GM12865 (cell line): ENCODE measurements at regions not wholly inside any gene's neighbourhood (a gene's known extent, or its start where the extent isn't known, plus 50 kb on each side); places are given as distances from the start of the nearest gene placed in this dataset.
"Not testable (repeated sequence)": the region's sequence is repeated elsewhere in the genome, so short reads cannot be mapped to it uniquely, and the experiment has no call there.

ENCODE experiments used
- DNase-seq: peaks from one replicate; pipeline ENCODE4 v3.0.0; 2010; ENCODE audit warnings: low read depth
- H3K4me3 ChIP-seq: 2 replicates; pipeline ENCODE4 v1.5.1; 2011; ENCODE audit warnings: mild to moderate bottlenecking, low read depth, low read length, control low read depth
- CTCF ChIP-seq: IDR thresholded peaks from 2 replicates; pipeline ENCODE4 v1.5.1; 2011; ENCODE audit warnings: low read length, control low read depth, low read depth, inconsistent platforms; ENCODE audit not compliant: insufficient read depth; ENCODE audit errors: missing control alignments

DNA sequence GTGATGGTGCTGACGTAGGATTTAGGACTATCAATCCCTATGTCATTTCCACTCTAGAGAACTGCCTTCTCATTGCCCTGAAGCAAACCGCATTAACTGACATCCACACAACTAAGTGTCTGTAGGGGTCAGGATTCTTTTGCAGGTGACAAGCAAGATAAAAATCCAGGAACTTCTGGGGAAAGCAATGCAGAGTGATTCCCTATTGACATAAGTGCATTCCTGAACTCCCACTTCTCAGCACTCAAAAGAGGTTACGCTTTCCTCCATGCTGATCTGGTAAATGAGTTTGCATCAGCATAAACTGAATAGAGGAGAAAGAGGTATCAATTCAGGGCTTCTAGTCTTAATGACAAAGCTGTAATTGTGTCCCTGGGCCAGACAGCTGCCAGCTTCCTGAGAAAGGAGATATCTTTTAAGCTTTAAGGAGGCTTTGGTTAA lies 224.6 kb upstream of the ISX start:
- H3K4me3 ChIP-seq = no peak overlapping the region
- TF ChIP-seq CTCF = no peak

DNA sequence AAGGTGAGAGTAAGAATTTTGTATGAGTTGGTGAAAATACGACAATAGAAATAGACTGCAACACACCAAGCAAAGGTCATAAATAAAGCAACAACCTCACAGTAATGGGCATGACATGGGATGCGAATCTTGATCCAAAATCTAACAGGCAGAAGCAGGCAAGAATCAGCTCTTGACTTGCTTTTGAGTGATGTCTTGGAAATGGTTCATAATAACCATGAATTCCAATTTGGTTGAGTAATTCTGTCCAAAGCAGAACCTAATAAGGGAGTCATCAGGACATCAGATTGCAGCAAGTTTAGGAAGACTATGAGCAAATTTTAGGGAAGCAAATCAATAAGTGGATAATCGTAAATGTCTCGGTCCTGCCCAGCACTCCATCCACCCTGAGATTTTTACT lies 224.0 kb upstream of the ISX start:
- TF ChIP-seq CTCF = no peak
- H3K4me3 ChIP-seq = no peak overlapping the region
- DNase-seq = no peak

More for the DNA sequence above, 224.6 kb upstream of the ISX start:
- DNase-seq = no peak

GRCh38 chr22:34842630-34843029 lies 223.3 kb upstream of the ISX start:
- no peak overlapping the region for H3K4me3 ChIP-seq
- TF ChIP-seq CTCF = no peak
- DNase-seq = no peak

GRCh38 chr22:34843743-34844142 lies 222.2 kb upstream of the ISX start:
- DNase-seq, H3K4me3 ChIP-seq: not testable (repeated sequence)

DNA sequence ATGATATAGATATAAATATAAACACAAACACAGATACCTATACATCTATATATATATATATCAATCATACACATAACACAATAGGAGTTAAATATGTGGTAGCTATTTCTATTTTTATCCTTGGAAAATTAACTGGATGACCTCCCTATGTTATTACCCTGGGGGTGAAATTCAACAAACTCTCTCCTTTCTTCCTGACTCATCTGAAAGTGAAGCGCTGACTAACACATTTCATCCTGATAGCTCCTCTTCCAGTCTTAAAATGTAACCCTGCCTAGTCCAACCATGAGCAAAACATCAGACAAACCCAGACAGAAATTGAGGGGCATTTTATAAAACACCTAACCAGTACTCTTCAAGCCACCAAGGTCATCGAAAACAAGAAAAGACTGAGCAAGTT lies 220.6 kb upstream of the ISX start:
- H3K4me3 ChIP-seq = no peak overlapping the region
- no peak for DNase-seq
- no peak for TF ChIP-seq CTCF

DNA sequence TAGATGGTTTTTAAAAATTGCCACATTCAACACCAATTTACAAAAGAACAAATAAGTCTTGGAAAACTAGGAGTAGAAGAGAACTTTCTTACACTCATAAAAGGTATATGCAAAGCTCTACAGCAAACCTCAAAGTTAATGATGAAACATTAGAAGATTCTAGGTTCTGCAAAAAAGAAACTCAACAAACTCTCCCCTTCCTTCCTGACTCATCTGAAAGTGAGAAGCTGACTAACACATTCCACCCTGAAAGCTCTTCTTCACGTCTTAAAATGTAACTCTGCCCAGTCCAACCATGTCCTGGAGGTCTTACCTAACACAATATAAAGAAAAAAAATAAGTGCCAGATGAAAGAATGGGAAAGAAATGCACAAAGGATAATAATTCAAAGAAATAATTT lies 218.9 kb upstream of the ISX start:
- TF ChIP-seq CTCF = no peak
- peak; percentile 39 for DNase-seq
- no peak overlapping the region for H3K4me3 ChIP-seq

DNA sequence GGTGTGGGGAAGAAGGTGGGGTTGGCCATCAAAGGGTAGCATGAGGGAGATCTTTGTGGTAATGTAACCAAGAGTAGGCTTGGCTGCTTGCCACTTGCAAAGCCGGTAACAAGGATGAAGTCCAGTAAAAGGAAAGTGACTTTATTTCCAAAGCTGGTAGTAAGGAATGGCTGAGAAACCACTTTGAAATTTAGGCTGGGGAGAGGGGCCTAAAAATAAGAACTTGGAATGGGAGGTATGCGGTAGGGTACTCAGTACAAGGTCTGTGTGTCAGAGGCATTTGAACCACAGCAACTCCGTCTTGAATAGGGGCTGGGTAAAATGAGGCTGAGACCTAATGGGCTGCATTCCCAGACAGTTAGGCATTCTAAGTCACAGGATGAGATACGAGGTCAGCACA lies 216.0 kb upstream of the ISX start:
- DNase-seq = no peak
- no peak for TF ChIP-seq CTCF
- H3K4me3 ChIP-seq = no peak overlapping the region

DNA sequence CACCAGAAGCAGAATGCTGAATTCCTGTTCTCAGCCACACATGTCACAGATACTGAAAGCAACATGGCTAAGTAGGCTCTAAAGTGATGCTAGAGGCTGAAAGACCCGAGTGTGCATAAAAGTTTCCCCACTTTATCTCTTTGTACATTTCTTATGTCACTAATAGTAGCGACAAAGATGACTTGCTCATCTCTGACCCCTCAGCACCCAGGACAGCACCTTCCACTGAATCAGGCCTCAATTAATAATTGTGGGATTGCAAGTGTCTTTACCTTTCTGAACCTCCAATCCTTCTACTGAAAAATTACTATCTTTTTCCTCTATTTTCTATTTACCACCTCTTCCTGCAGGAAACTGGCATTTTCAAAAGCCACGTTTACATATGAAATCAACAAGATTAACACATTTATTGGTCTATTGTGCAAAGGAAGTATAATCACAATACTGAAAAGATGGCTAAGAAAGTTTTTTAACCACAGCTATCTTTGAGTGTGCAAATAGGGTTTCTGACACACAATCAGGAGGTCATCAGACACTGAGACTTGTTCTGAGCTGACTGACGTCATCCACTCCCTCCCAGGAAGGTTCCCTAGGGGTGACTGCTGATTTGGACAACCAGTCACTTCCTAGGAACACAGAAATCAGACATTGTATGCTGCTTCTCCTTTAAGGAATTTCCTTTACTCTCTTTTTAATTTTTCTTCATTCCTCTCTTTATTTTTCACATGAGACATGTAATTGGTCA lies 213.9 kb upstream of the ISX start:
- TF ChIP-seq CTCF = no peak
- H3K4me3 ChIP-seq = no peak overlapping the region
- DNase-seq = no peak
